HepG2 (cell line): ENCODE measurements at regions not wholly inside any gene's neighbourhood (a gene's known extent, or its start where the extent isn't known, plus 50 kb on each side); places are given as distances from the start of the nearest gene placed in this dataset.

Source experiments
- ATAC-seq: fragments of 200-7000 bp; cut with Tn5 transposase; 3 replicates; pipeline ENCODE4 v1.9.1; 2020; ENCODE audit warnings: mild to moderate bottlenecking, moderate library complexity
- BruUV-seq: library from RNA; stranded (reverse); fragments of 400-500 nt; replicated peaks from 2 replicates; lab custom pipeline; 2021; lab: Mats Ljungman, UMichigan
- CTCF ChIA-PET: fragments of 300-600 bp; formaldehyde crosslinking; extraction: SDS; loops from one replicate; lab custom pipeline; 2021; ENCODE audit warnings: low total read pairs, inconsistent platforms, low intra/inter-chr PET ratio; lab: Yijun Ruan, JAX
- POLR2A ChIA-PET: fragments of 350-600 bp; sonication (Branson Sonifier 250); formaldehyde crosslinking; loops from one replicate; lab custom pipeline; 2020; ENCODE audit warnings: antibody characterized with exemption, inconsistent platforms; lab: Yijun Ruan, JAX
- DNase-seq: peaks from one replicate; pipeline ENCODE4 v3.0.0-alpha.2; 2015; ENCODE audit warnings: low spot score
- FAIRE-seq: peaks from 3 replicates; lab custom pipeline; 2011; peaks lifted over from hg19 to GRCh38; lab: Jason Lieb, UNC
- H2AFZ ChIP-seq: one replicate; pipeline ENCODE4 v1.6.1; 2011; ENCODE audit warnings: low read length, inconsistent platforms
- H3K27ac ChIP-seq: fragments of 300-600 bp; 3 replicates; pipeline ENCODE4 v1.8.0; 2011; ENCODE audit warnings: mixed run types, mild to moderate bottlenecking, mixed read lengths, low read length, inconsistent platforms; ENCODE audit not compliant: insufficient read depth; ENCODE audit errors: extremely low read length
- H3K27me3 ChIP-seq, 2 experiments: fragments of 200-600 bp in 1 of 2; 2 replicates in 1 of 2; 3 replicates in 1 of 2; pipeline versions ENCODE4 v1.6.0 to v1.8.0; 2011; ENCODE audit warnings: low read length in 2 of 2, mild to moderate bottlenecking in 2 of 2, moderate library complexity in 2 of 2, inconsistent platforms in 1 of 2; ENCODE audit not compliant: insufficient read depth in 2 of 2, control insufficient read depth in 1 of 2
- H3K36me3 ChIP-seq, 2 experiments: fragments of 200-600 bp in 1 of 2; replicated peaks in 1 of 2; 2 replicates in 1 of 2; 3 replicates in 1 of 2; pipeline versions ENCODE4 v1.5.1 to v1.8.0; 2011; ENCODE audit warnings: low read length in 2 of 2, inconsistent platforms in 1 of 2; ENCODE audit not compliant: insufficient read depth in 2 of 2, control insufficient read depth in 1 of 2
- H3K4me1 ChIP-seq: 2 replicates; pipeline ENCODE4 v1.5.1; 2012; ENCODE audit warnings: low read length, inconsistent platforms; ENCODE audit not compliant: insufficient read depth
- H3K4me2 ChIP-seq: 2 replicates; pipeline ENCODE4 v1.6.0; 2011; ENCODE audit warnings: low read depth, low read length, inconsistent platforms
- H3K4me3 ChIP-seq, 3 experiments: fragments of 200-600 bp in 1 of 3; sonication (generic), shearing (Covaris generic) in 1 of 3; replicated peaks in 1 of 3; 2 replicates each; pipeline ENCODE4 v1.5.1; 2011 to 2016; ENCODE audit warnings: low read length in 3 of 3, inconsistent platforms in 2 of 3, low read depth in 2 of 3, mild to moderate bottlenecking in 2 of 3, control low read depth in 1 of 3, mixed read lengths in 1 of 3; ENCODE audit not compliant: insufficient read depth in 1 of 3
- H3K79me2 ChIP-seq: one replicate; pipeline ENCODE4 v1.6.1; 2011; ENCODE audit warnings: low read length, inconsistent platforms; ENCODE audit not compliant: insufficient read depth
- H3K9ac ChIP-seq: 2 replicates; pipeline ENCODE4 v1.6.0; 2011; ENCODE audit warnings: mild to moderate bottlenecking, low read depth, low read length, inconsistent platforms; ENCODE audit not compliant: insufficient read depth
- H3K9me3 ChIP-seq: 2 replicates; pipeline ENCODE4 v1.5.1; 2012; ENCODE audit warnings: mild to moderate bottlenecking, low read length
- H4K20me1 ChIP-seq: 2 replicates; pipeline ENCODE4 v1.6.0; 2011; ENCODE audit warnings: inconsistent platforms, mild to moderate bottlenecking, low read length, moderate library complexity; ENCODE audit not compliant: insufficient read depth
- FLYWCH1 ChIP-seq: sonication (generic); formaldehyde crosslinking; IDR thresholded peaks from 2 replicates; pipeline ENCODE4 v1.8.1; 2023; ENCODE audit warnings: mild to moderate bottlenecking, missing genetic modification reagents
- KDM6A ChIP-seq: IDR thresholded peaks from 2 replicates; pipeline ENCODE4 v1.6.1; 2016; ENCODE audit warnings: low read depth
- MBNL3 ChIP-seq: fragments of 250-450 bp; sonication (Bioruptor Pico); conservative IDR thresholded peaks from 2 replicates; pipeline ENCODE4 v1.8.0; 2022; ENCODE audit warnings: mild to moderate bottlenecking, inconsistent platforms
- MIER2 ChIP-seq: IDR thresholded peaks from 2 replicates; pipeline ENCODE4 v1.6.1; 2016; ENCODE audit warnings: missing biosample characterization, missing genetic modification reagents
- ZNF264 ChIP-seq: sonication (generic); formaldehyde crosslinking; IDR thresholded peaks from 2 replicates; pipeline ENCODE4 v1.4.0; 2020; ENCODE audit warnings: missing genetic modification reagents
- ZNF484 ChIP-seq: sonication (generic); formaldehyde crosslinking; IDR thresholded peaks from 2 replicates; pipeline ENCODE4 v1.5.1; 2020; ENCODE audit warnings: mild to moderate bottlenecking, low read depth, missing genetic modification reagents, borderline replicate concordance
- WGBS: methylation state at CpG from one replicate; pipeline ENCODE4 v1.1.6; 2017; ENCODE audit warnings: low lambda C conversion rate; 5-methylcytosine and 5-hydroxymethylcytosine counted together
- in situ Hi-C: cut with HindIII; loops from 2 replicates; pipeline ENCODE4 v1.10.0; 2017; ENCODE audit warnings: low pct_unique_long_range_greater_than_20kb; ENCODE audit not compliant: extremely low pct_ligation_motif_present
- intact Hi-C: fragments of 100-400 bp; cut with micrococcal nuclease; formaldehyde crosslinking; loops from one replicate; pipeline ENCODE4 v1.10.0; 2022; ENCODE audit not compliant: unreplicated experiment

- Histone ChIP-seq H3K4me3 (no peak overlapping the region), H3K4me1 (no peaks in the 10 kb centered on the region), H3K9ac (no peak overlapping the region), H3K36me3 (no peaks in the 10 kb centered on the region), H3K27me3 (no peaks in the 10 kb centered on the region), H3K79me2 (no peaks in the 10 kb centered on the region), H4K20me1 (no peaks in the 10 kb centered on the region), H3K4me2 (no peak overlapping the region), H3K9me3 (no peaks in the 10 kb centered on the region), H3K27ac (no peak overlapping the region), H2AFZ (no peak overlapping the region)
- CTCF ChIA-PET: no interaction called here
- intact Hi-C loops: no loop called here
- in situ Hi-C loops: no loop called here
- ATAC-seq (no peak), DNase-seq (no peak), FAIRE-seq (no peak)
- 0% methylated on average over 1 of the region's 1 CpG for WGBS
- POLR2A ChIA-PET: no interaction called here
- BruUV-seq: no TSS peak
- TF ChIP-seq ZNF264 (CRISPR knock-in tag) (no peak), MIER2 (CRISPR knock-in tag) (no peak), FLYWCH1 (CRISPR knock-in tag) (no peak), MBNL3 (no peak), KDM6A (CRISPR knock-in tag) (no peak)
Measured at GRCh38 chr5:91956738-91957137, 573.6 kb upstream of the ARRDC3 start.

- CTCF ChIA-PET: no interaction called here
- H3K4me3 ChIP-seq: no peak overlapping the region
- intact Hi-C loops (no loop called here), in situ Hi-C loops (no loop called here)
- WGBS: 0% methylated on average over 2 of the region's 2 CpGs
- H3K4me2 ChIP-seq: no peak overlapping the region
- no peak overlapping the region for H3K27ac ChIP-seq
- DNase-seq (no peak), FAIRE-seq (no peak), ATAC-seq (no peak)
- H3K9ac ChIP-seq: no peak overlapping the region
- no peaks in the 10 kb centered on the region for H3K9me3 ChIP-seq
- H3K4me1 ChIP-seq: no peaks in the 10 kb centered on the region
- BruUV-seq: no TSS peak
- no peaks in the 10 kb centered on the region for H3K27me3 ChIP-seq
- TF ChIP-seq ZNF484 (CRISPR knock-in tag): no peak
- no peaks in the 10 kb centered on the region for H4K20me1 ChIP-seq
- no peaks in the 10 kb centered on the region for H3K36me3 ChIP-seq
- no peak overlapping the region for H2AFZ ChIP-seq
- POLR2A ChIA-PET: no interaction called here
- no peaks in the 10 kb centered on the region for H3K79me2 ChIP-seq
Measured at GRCh38 chr5:91955610-91956009, 572.5 kb upstream of the ARRDC3 start.
